Naive B cell (primary cell): ENCODE measurements at regions not wholly inside any gene's neighbourhood (a gene's known extent, or its start where the extent isn't known, plus 50 kb on each side); places are given as distances from the start of the nearest gene placed in this dataset.

ENCODE experiments used
- ATAC-seq, 2 donors: fragments of 150-1000 bp; cut with Tn5 transposase; 2 replicates each; pipeline ENCODE4 v1.10.0; 2021; ENCODE audit warnings: low read depth in 2 of 2, mild to moderate bottlenecking in 2 of 2, moderate library complexity in 2 of 2
- DNase-seq: peaks from one replicate; pipeline ENCODE4 v3.0.0; 2022
- H3K27ac Mint-ChIP-seq, 6 donors: one replicate each; pipeline ENCODE4 v1.8.0; 2020 to 2022; ENCODE audit warnings: mild to moderate bottlenecking in 6 of 6, mixed read lengths in 6 of 6, moderate library complexity in 5 of 6, inconsistent platforms in 2 of 6
- H3K27me3 Mint-ChIP-seq, 3 donors: one replicate each; pipeline ENCODE4 v1.8.0; 2021 to 2022; ENCODE audit warnings: mixed read lengths in 3 of 3, mild to moderate bottlenecking in 1 of 3
- H3K36me3 Mint-ChIP-seq, 2 donors: one replicate each; pipeline ENCODE4 v1.8.0; 2020 to 2022; ENCODE audit warnings: mixed read lengths in 2 of 2, inconsistent platforms in 1 of 2, mild to moderate bottlenecking in 1 of 2
- H3K4me1 Mint-ChIP-seq, 3 donors: one replicate each; pipeline ENCODE4 v1.8.0; 2020 to 2022; ENCODE audit warnings: mixed read lengths in 3 of 3, inconsistent platforms in 1 of 3, mild to moderate bottlenecking in 1 of 3, moderate library complexity in 1 of 3
- H3K4me3 Mint-ChIP-seq, 8 donors: one replicate each; pipeline ENCODE4 v1.8.0; 2020 to 2022; ENCODE audit warnings: mild to moderate bottlenecking in 8 of 8, mixed read lengths in 8 of 8, moderate library complexity in 8 of 8, inconsistent platforms in 2 of 8
- H3K9me3 Mint-ChIP-seq, 7 donors: one replicate each; pipeline ENCODE4 v1.8.0; 2020 to 2022; ENCODE audit warnings: mixed read lengths in 7 of 7, mild to moderate bottlenecking in 5 of 7, inconsistent platforms in 2 of 7, moderate library complexity in 1 of 7

- H3K36me3 Mint-ChIP-seq, result no peaks in the 10 kb centered on the region
- no peak for DNase-seq
- H3K27me3 Mint-ChIP-seq, result no peaks in the 10 kb centered on the region
- ATAC-seq, result no peak
- H3K4me3 Mint-ChIP-seq, result no peak overlapping the region
- peaks cover 0 to 6% (median 0%) of the 10 kb centered on the region in 7 donors for H3K9me3 Mint-ChIP-seq
- no peak overlapping the region for H3K27ac Mint-ChIP-seq
- no peaks in the 10 kb centered on the region for H3K4me1 Mint-ChIP-seq
These were observed 226.3 kb upstream of the GULP1 start for GRCh38 chr2:188065386-188065785.

- Mint-ChIP-seq H3K4me1 (no peaks in the 10 kb centered on the region), H3K27me3 (no peaks in the 10 kb centered on the region), H3K4me3 (no peak overlapping the region), H3K27ac (no peak overlapping the region), H3K36me3 (no peaks in the 10 kb centered on the region), H3K9me3 (peaks cover 0 to 12% (median 6%) of the 10 kb centered on the region in 7 donors)
- ATAC-seq (no peak), DNase-seq (no peak)
These were observed 223.6 kb upstream of the GULP1 start for GRCh38 chr2:188068093-188068492.

GRCh38 chr2:188076149-188077056 lies 215.3 kb upstream of the GULP1 start:
- H3K4me1 Mint-ChIP-seq, result no peaks in the 10 kb centered on the region
- peaks cover 3 to 29% (median 12%) of the 10 kb centered on the region in 7 donors for H3K9me3 Mint-ChIP-seq
- H3K27me3 Mint-ChIP-seq, result no peaks in the 10 kb centered on the region
- no peak overlapping the region for H3K4me3 Mint-ChIP-seq
- no peak for ATAC-seq
- H3K36me3 Mint-ChIP-seq, result no peaks in the 10 kb centered on the region
- DNase-seq, result no peak
- no peak overlapping the region for H3K27ac Mint-ChIP-seq

GRCh38 chr2:188077757-188078156 lies 213.9 kb upstream of the GULP1 start:
- H3K9me3 Mint-ChIP-seq, result peaks cover 3 to 21% (median 9%) of the 10 kb centered on the region in 7 donors
- H3K27ac Mint-ChIP-seq, result no peak overlapping the region
- no peaks in the 10 kb centered on the region for H3K27me3 Mint-ChIP-seq
- H3K4me1 Mint-ChIP-seq, result no peaks in the 10 kb centered on the region
- H3K4me3 Mint-ChIP-seq, result no peak overlapping the region
- ATAC-seq (no peak), DNase-seq (no peak)
- H3K36me3 Mint-ChIP-seq, result no peaks in the 10 kb centered on the region

- Mint-ChIP-seq H3K9me3 (peaks cover 3 to 17% (median 8%) of the 10 kb centered on the region in 7 donors), H3K4me3 (no peak overlapping the region), H3K36me3 (no peaks in the 10 kb centered on the region), H3K27me3 (no peaks in the 10 kb centered on the region), H3K4me1 (no peaks in the 10 kb centered on the region), H3K27ac (no peak overlapping the region)
- DNase-seq (no peak), ATAC-seq (no peak)
These were observed 213.1 kb upstream of the GULP1 start for GRCh38 chr2:188078534-188078933.

GRCh38 chr2:188079196-188079595 lies 212.5 kb upstream of the GULP1 start:
- ATAC-seq, result no peak
- no peaks in the 10 kb centered on the region for H3K27me3 Mint-ChIP-seq
- peaks cover 2 to 14% (median 5%) of the 10 kb centered on the region in 7 donors for H3K9me3 Mint-ChIP-seq
- H3K4me3 Mint-ChIP-seq, result no peak overlapping the region
- H3K4me1 Mint-ChIP-seq, result no peaks in the 10 kb centered on the region
- H3K27ac Mint-ChIP-seq, result no peak overlapping the region
- no peaks in the 10 kb centered on the region for H3K36me3 Mint-ChIP-seq
- no peak for DNase-seq

GRCh38 chr2:188085421-188085820 lies 206.3 kb upstream of the GULP1 start:
- no peaks in the 10 kb centered on the region for H3K4me1 Mint-ChIP-seq
- H3K27me3 Mint-ChIP-seq, result no peaks in the 10 kb centered on the region
- DNase-seq, result no peak
- no peaks in the 10 kb centered on the region for H3K36me3 Mint-ChIP-seq
- ATAC-seq, result no peak
- H3K4me3 Mint-ChIP-seq, result no peak overlapping the region
- peaks cover 0 to 12% (median 3%) of the 10 kb centered on the region in 7 donors for H3K9me3 Mint-ChIP-seq
- H3K27ac Mint-ChIP-seq, result no peak overlapping the region

GRCh38 chr2:188089901-188090300 lies 201.8 kb upstream of the GULP1 start:
- ATAC-seq, result no peak
- no peak overlapping the region for H3K4me3 Mint-ChIP-seq
- H3K27ac Mint-ChIP-seq, result no peak overlapping the region
- DNase-seq, result no peak
- H3K4me1 Mint-ChIP-seq, result no peaks in the 10 kb centered on the region
- peaks cover 0 to 16% (median 0%) of the 10 kb centered on the region in 7 donors for H3K9me3 Mint-ChIP-seq
- H3K36me3 Mint-ChIP-seq, result no peaks in the 10 kb centered on the region
- H3K27me3 Mint-ChIP-seq, result no peaks in the 10 kb centered on the region

GRCh38 chr2:188091220-188091619 lies 200.5 kb upstream of the GULP1 start:
- Mint-ChIP-seq H3K36me3 (no peaks in the 10 kb centered on the region), H3K4me3 (no peak overlapping the region)
- ATAC-seq, result no peak

GRCh38 chr2:188092734-188093133 lies 198.9 kb upstream of the GULP1 start:
- Mint-ChIP-seq H3K9me3 (peaks cover 0 to 6% (median 2%) of the 10 kb centered on the region in 7 donors), H3K4me1 (no peaks in the 10 kb centered on the region), H3K4me3 (no peak overlapping the region), H3K27ac (no peak overlapping the region), H3K36me3 (no peaks in the 10 kb centered on the region), H3K27me3 (no peaks in the 10 kb centered on the region)
- no peak for DNase-seq
- no peak for ATAC-seq

More at GRCh38 chr2:188091220-188091619, 200.5 kb upstream of the GULP1 start:
- Mint-ChIP-seq H3K27me3 (no peaks in the 10 kb centered on the region), H3K27ac (no peak overlapping the region), H3K9me3 (peaks cover 0 to 6% (median 0%) of the 10 kb centered on the region in 7 donors), H3K4me1 (no peaks in the 10 kb centered on the region)
- DNase-seq, result no peak

- peaks cover 0 to 6% (median 2%) of the 10 kb centered on the region in 7 donors for H3K9me3 Mint-ChIP-seq
- no peak for DNase-seq
- H3K4me1 Mint-ChIP-seq, result no peaks in the 10 kb centered on the region
- H3K36me3 Mint-ChIP-seq, result no peaks in the 10 kb centered on the region
- no peak overlapping the region for H3K27ac Mint-ChIP-seq
- H3K27me3 Mint-ChIP-seq, result no peaks in the 10 kb centered on the region
- H3K4me3 Mint-ChIP-seq, result no peak overlapping the region
- ATAC-seq, result no peak
These were observed 194.8 kb upstream of the GULP1 start for GRCh38 chr2:188096910-188097309.

GRCh38 chr2:188102881-188103280 lies 188.8 kb upstream of the GULP1 start:
- Mint-ChIP-seq H3K4me1 (no peaks in the 10 kb centered on the region), H3K36me3 (no peaks in the 10 kb centered on the region), H3K27ac (no peak overlapping the region), H3K27me3 (no peaks in the 10 kb centered on the region), H3K9me3 (peaks cover 0 to 13% (median 6%) of the 10 kb centered on the region in 7 donors), H3K4me3 (no peak overlapping the region)
- no peak for DNase-seq
- ATAC-seq, result no peak

GRCh38 chr2:188114014-188114413 lies 177.7 kb upstream of the GULP1 start:
- Mint-ChIP-seq H3K27me3 (no peaks in the 10 kb centered on the region), H3K4me1 (no peaks in the 10 kb centered on the region), H3K27ac (no peak overlapping the region), H3K9me3 (peaks cover 0 to 2% (median 0%) of the 10 kb centered on the region in 7 donors), H3K4me3 (no peak overlapping the region), H3K36me3 (no peaks in the 10 kb centered on the region)
- no peak for ATAC-seq
- DNase-seq, result no peak

- Mint-ChIP-seq H3K27ac (no peak overlapping the region), H3K36me3 (no peaks in the 10 kb centered on the region), H3K9me3 (peaks cover 0 to 5% (median 0%) of the 10 kb centered on the region in 7 donors), H3K4me3 (no peak overlapping the region), H3K4me1 (no peaks in the 10 kb centered on the region), H3K27me3 (no peaks in the 10 kb centered on the region)
- ATAC-seq (no peak), DNase-seq (no peak)
These were observed 174.0 kb upstream of the GULP1 start for GRCh38 chr2:188117706-188118105.
